IMR-90 (cell line): ENCODE measurements at regions not wholly inside any gene's neighbourhood (a gene's known extent, or its start where the extent isn't known, plus 50 kb on each side); places are given as distances from the start of the nearest gene placed in this dataset.

ENCODE experiments used
- ATAC-seq: fragments of 200-7000 bp; cut with Tn5 transposase; 2 replicates; pipeline ENCODE4 v1.9.1; 2020; ENCODE audit warnings: low read depth, mild to moderate bottlenecking, moderate library complexity
- BruUV-seq: library from RNA; stranded (reverse); fragments of 400-500 nt; replicated peaks from 2 replicates; lab custom pipeline; 2021; lab: Mats Ljungman, UMichigan
- CTCF ChIA-PET: fragments of 300-600 bp; formaldehyde crosslinking; extraction: SDS; loops from one replicate; lab custom pipeline; 2021; ENCODE audit warnings: antibody characterized with exemption; lab: Yijun Ruan, JAX
- POLR2A ChIA-PET: fragments of 300-600 bp; sonication (Branson Sonifier 250); formaldehyde crosslinking; loops from one replicate; lab custom pipeline; 2022; ENCODE audit warnings: antibody characterized with exemption; ENCODE audit not compliant: unreplicated experiment; lab: Charles Lee
- DNase-seq: peaks from one replicate; pipeline ENCODE4 v3.0.0; 2013
- H2AFZ ChIP-seq: replicated peaks from 2 replicates; pipeline ENCODE3; 2013; ENCODE audit warnings: low read length, mild to moderate bottlenecking; ENCODE audit not compliant: poor library complexity
- H2AK5ac ChIP-seq: 2 replicates; pipeline ENCODE4 v1.6.1; 2013; ENCODE audit warnings: low read depth, low read length, inconsistent platforms
- H2AK9ac ChIP-seq: replicated peaks from 2 replicates; pipeline ENCODE3; 2013; ENCODE audit warnings: mild to moderate bottlenecking, low read depth, low read length, moderate library complexity; ENCODE audit not compliant: poor library complexity
- H2BK120ac ChIP-seq: 2 replicates; pipeline ENCODE4 v1.6.1; 2013; ENCODE audit warnings: low read depth, low read length, inconsistent platforms
- H2BK15ac ChIP-seq: 3 replicates; pipeline ENCODE4 v1.6.1; 2013; ENCODE audit warnings: low read depth, low read length, inconsistent platforms
- H2BK20ac ChIP-seq: 2 replicates; pipeline ENCODE4 v1.6.1; 2013; ENCODE audit warnings: low read depth, mild to moderate bottlenecking, inconsistent platforms, low read length, moderate library complexity
- H2BK5ac ChIP-seq: 2 replicates; pipeline ENCODE4 v1.6.1; 2013; ENCODE audit warnings: mild to moderate bottlenecking, low read depth, low read length, inconsistent platforms; ENCODE audit not compliant: poor library complexity, severe bottlenecking
- H3K14ac ChIP-seq: replicated peaks from 2 replicates; pipeline ENCODE4 v1.6.1; 2013; ENCODE audit warnings: low read depth, low read length, inconsistent platforms
- H3K18ac ChIP-seq: 2 replicates; pipeline ENCODE4 v1.6.1; 2013; ENCODE audit warnings: low read depth, low read length, control low read depth
- H3K23ac ChIP-seq: 2 replicates; pipeline ENCODE4 v1.6.1; 2013; ENCODE audit warnings: low read depth, low read length, inconsistent platforms
- H3K27ac ChIP-seq: 2 replicates; pipeline ENCODE4 v1.5.1; 2013; ENCODE audit warnings: mild to moderate bottlenecking, control low read depth, low read length; ENCODE audit not compliant: insufficient read depth
- H3K27me3 ChIP-seq: 2 replicates; pipeline ENCODE4 v1.6.1; 2013; ENCODE audit warnings: low read length; ENCODE audit not compliant: control insufficient read depth, insufficient read depth
- H3K36me3 ChIP-seq: 2 replicates; pipeline ENCODE4 v1.6.1; 2013; ENCODE audit warnings: low read length, mixed read lengths; ENCODE audit not compliant: control insufficient read depth, insufficient read depth
- H3K4ac ChIP-seq: 2 replicates; pipeline ENCODE4 v1.6.1; 2013; ENCODE audit warnings: low read depth, low read length, inconsistent platforms
- H3K4me1 ChIP-seq: 2 replicates; pipeline ENCODE4 v1.6.1; 2013; ENCODE audit warnings: low read length, mixed read lengths; ENCODE audit not compliant: control insufficient read depth, insufficient read depth
- H3K4me2 ChIP-seq: 2 replicates; pipeline ENCODE4 v1.6.1; 2013; ENCODE audit warnings: low read depth, mild to moderate bottlenecking, control low read depth, low read length, moderate library complexity
- H3K4me3 ChIP-seq: 2 replicates; pipeline ENCODE4 v1.5.1; 2013; ENCODE audit warnings: low read depth, mild to moderate bottlenecking, control low read depth, low read length, moderate library complexity; ENCODE audit not compliant: insufficient read depth
- H3K56ac ChIP-seq: 2 replicates; pipeline ENCODE4 v1.6.1; 2013; ENCODE audit warnings: low read length, inconsistent platforms; ENCODE audit not compliant: insufficient read depth; ENCODE audit errors: extremely low read depth
- H3K79me1 ChIP-seq, 2 experiments: 2 replicates each; pipeline ENCODE4 v1.6.1; 2013; ENCODE audit warnings: low read length in 2 of 2, inconsistent platforms in 1 of 2, low read depth in 1 of 2
- H3K9ac ChIP-seq: 2 replicates; pipeline ENCODE4 v1.6.1; 2013; ENCODE audit warnings: low read depth, low read length, control low read depth
- H3K9me1 ChIP-seq: 2 replicates; pipeline ENCODE4 v1.6.1; 2013; ENCODE audit warnings: low read length, inconsistent platforms; ENCODE audit not compliant: insufficient read depth
- H3K9me3 ChIP-seq: 2 replicates; pipeline ENCODE4 v1.6.1; 2013; ENCODE audit warnings: low read length; ENCODE audit not compliant: control insufficient read depth, insufficient read depth
- H4K20me1 ChIP-seq: 2 replicates; pipeline ENCODE4 v1.6.1; 2013; ENCODE audit warnings: low read length, inconsistent platforms; ENCODE audit not compliant: insufficient read depth
- H4K5ac ChIP-seq: 2 replicates; pipeline ENCODE4 v1.6.1; 2013; ENCODE audit warnings: mild to moderate bottlenecking, low read depth, low read length, control low read depth
- H4K8ac ChIP-seq, 2 experiments: 2 replicates each; pipeline ENCODE4 v1.6.1; 2013; ENCODE audit warnings: low read depth in 2 of 2, low read length in 2 of 2, control low read depth in 1 of 2, inconsistent platforms in 1 of 2
- H4K91ac ChIP-seq: 2 replicates; pipeline ENCODE4 v1.6.1; 2013; ENCODE audit warnings: low read depth, low read length, inconsistent platforms; ENCODE audit not compliant: insufficient read depth
- BHLHE40 ChIP-seq: fragments of 150-350 bp; IDR thresholded peaks from 2 replicates; pipeline ENCODE4 v1.6.1; 2016; ENCODE audit warnings: mild to moderate bottlenecking, low read depth, low read length
- ELK1 ChIP-seq: fragments of 150-350 bp; IDR thresholded peaks from 2 replicates; pipeline ENCODE4 v1.6.1; 2016; ENCODE audit warnings: low read depth, mild to moderate bottlenecking, low read length, moderate library complexity, borderline replicate concordance
- MXI1 ChIP-seq: IDR thresholded peaks from 2 replicates; pipeline ENCODE4 v1.6.1; 2012; ENCODE audit warnings: low read depth, mild to moderate bottlenecking, low read length, moderate library complexity, borderline replicate concordance
- POLR2A ChIP-seq: IDR thresholded peaks from 2 replicates; pipeline ENCODE4 v1.6.1; 2012; ENCODE audit warnings: mild to moderate bottlenecking, low read depth, low read length
- RCOR1 ChIP-seq: IDR thresholded peaks from 2 replicates; pipeline ENCODE4 v1.6.1; 2012; ENCODE audit warnings: mild to moderate bottlenecking, low read length, improper control_type of control experiment; ENCODE audit not compliant: insufficient replicate concordance
- RFX5 ChIP-seq: IDR thresholded peaks from 2 replicates; pipeline ENCODE4 v1.8.0; 2012; ENCODE audit warnings: low read depth, mild to moderate bottlenecking, low read length, moderate library complexity
- USF2 ChIP-seq: fragments of 150-350 bp; IDR thresholded peaks from 2 replicates; pipeline ENCODE4 v1.6.1; 2017; ENCODE audit warnings: mild to moderate bottlenecking, antibody characterized with exemption, low read length, low read depth
- whole genome bisulfite sequencing, 2 experiments: methylation state at CpG; one replicate each; pipeline versions ENCODE4 v1.1.5 to v1.1.7; 2013; ENCODE audit warnings: missing lambda C conversion rate in 2 of 2; ENCODE audit not compliant: insufficient read length in 1 of 2; ENCODE audit errors: extremely low coverage in 2 of 2; 5-methylcytosine and 5-hydroxymethylcytosine counted together
- dilution Hi-C: fragments of 300-500 bp; cut with HindIII; formaldehyde crosslinking; loops from one replicate; pipeline ENCODE4 v1.14.3; 2018; ENCODE audit warnings: low sequenced_read_pairs; ENCODE audit not compliant: unreplicated experiment
- in situ Hi-C: fragments of 300-500 bp; cut with MboI; formaldehyde crosslinking; loops from 3 replicates; pipeline ENCODE4 v1.14.3; 2019; ENCODE audit warnings: low sequenced_read_pairs, inconsistent platforms, mixed read lengths
- intact Hi-C: fragments of 100-400 bp; cut with micrococcal nuclease; formaldehyde crosslinking; loops from 2 replicates; pipeline ENCODE4 v1.10.0; 2022

DNA sequence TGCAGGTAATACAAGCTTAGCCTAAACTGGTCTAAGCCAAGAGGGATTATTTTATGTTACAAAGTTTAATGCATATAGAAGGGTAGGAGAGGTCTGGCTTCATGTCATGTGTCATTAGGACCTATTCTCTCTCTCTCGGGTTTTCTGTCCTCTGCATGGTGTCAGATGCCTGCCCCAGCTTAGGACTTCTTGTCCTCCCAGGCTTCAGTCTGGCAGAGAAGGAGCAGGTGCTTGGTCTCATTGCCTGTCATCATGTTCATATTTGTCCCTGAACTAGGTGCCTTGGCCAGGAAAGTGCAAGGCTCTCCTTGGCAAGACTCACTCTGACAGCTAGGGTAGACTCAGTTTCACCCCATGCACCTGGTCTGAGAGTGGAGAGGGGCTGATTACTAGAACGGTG is 126.3 kb downstream of the ADAMTS15 start:
- Histone ChIP-seq H3K4me3 (no peak overlapping the region), H3K56ac (no peak overlapping the region), H3K79me1 (no peaks in the 10 kb centered on the region), H3K36me3 (no peaks in the 10 kb centered on the region), H2BK5ac (no peak overlapping the region), H3K27ac (no peak overlapping the region), H3K9me1 (no peaks in the 10 kb centered on the region; the same call in 1 of the 2 replicates), H2BK20ac (no peak overlapping the region), H3K9me3 (no peaks in the 10 kb centered on the region), H3K14ac (no peak overlapping the region), H3K4ac (no peak overlapping the region), H4K20me1 (no peaks in the 10 kb centered on the region), H3K4me2 (no peak overlapping the region), H2BK120ac (no peak overlapping the region), H3K18ac (no peak overlapping the region), H3K23ac (no peak overlapping the region), H3K9ac (no peak overlapping the region), H2AK9ac (no peak overlapping the region), H3K4me1 (peaks cover 5% of the 10 kb centered on the region; the same call in 1 of the 2 replicates), H3K27me3 (peaks cover 4% of the 10 kb centered on the region; the same call in 1 of the 2 replicates), H4K91ac (no peak overlapping the region), H2AFZ (no peak overlapping the region), H4K5ac (no peak overlapping the region), H2BK15ac (no peak overlapping the region), H4K8ac (no peak overlapping the region), H2AK5ac (no peak overlapping the region)
- CTCF ChIA-PET, result no interaction called here
- intact Hi-C loops, result no loop called here
- TF ChIP-seq RCOR1 (no peak), RFX5 (no peak), MXI1 (no peak), BHLHE40 (no peak), ELK1 (no peak), USF2 (no peak), POLR2A (no peak)
- ATAC-seq, result no peak
- dilution Hi-C loops, result no loop called here
- in situ Hi-C loops, result no loop called here
- POLR2A ChIA-PET, result no interaction called here
- 100% methylated on average over 2 of the region's 2 CpGs; no CpG with 5 or more reads in 1 of the 2 experiments for WGBS, 2 experiments
- no peak for DNase-seq
- BruUV-seq, result no TSS peak
